Fibroblast of skin of right biceps (primary cell): ENCODE measurements at regions not wholly inside any gene's neighbourhood (a gene's known extent, or its start where the extent isn't known, plus 50 kb on each side); places are given as distances from the start of the nearest gene placed in this dataset.

Experiments used
- DNase-seq: peaks from one replicate; pipeline ENCODE4 v3.0.0-alpha.2; 2013

DNA sequence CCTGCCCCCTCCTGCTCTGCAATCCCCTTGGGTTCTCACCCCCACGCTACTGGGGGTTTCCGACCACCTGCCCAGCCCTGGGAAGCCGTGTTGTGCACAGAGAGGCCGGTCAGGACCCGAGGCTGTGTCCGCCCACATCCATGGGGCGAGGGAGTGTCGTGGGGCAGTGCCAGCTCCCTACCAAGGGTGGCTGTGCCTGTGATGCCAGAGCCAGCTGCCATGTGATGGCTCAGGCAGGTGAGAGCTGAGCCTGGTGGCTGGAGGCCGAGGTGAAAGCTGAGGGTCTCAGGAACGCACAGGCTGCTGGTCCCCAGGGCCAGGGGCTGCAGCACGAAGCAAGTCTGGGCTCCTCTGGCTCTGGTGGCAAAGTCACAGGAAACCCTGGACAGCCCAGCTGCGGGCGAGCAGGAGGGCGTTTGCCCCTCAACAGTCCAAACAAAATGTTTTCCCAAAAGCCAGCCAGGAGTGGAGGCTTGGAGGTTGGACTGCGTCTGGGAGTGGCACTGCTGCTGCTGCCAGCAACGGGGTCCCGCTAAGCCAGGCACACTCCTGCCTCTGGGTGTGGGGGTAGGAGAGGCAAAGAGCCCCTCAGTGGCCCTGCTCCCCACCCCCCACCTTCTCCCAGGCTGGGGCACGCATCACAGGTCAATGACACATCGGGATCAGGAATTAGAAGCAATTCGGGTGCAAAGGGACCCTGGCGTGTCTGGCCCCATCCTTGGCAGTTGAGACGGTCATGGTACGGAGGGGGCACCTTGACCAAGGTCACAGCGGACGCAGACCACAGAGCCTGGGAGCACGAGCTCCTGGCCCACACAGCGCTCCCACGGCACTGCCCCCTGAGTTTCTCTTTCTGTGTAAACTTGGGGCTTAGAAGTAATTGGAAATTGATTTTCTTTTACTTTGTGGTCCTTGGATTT lies 72.4 kb upstream of the GPC1 start:
- DNase-seq = no peak

DNA sequence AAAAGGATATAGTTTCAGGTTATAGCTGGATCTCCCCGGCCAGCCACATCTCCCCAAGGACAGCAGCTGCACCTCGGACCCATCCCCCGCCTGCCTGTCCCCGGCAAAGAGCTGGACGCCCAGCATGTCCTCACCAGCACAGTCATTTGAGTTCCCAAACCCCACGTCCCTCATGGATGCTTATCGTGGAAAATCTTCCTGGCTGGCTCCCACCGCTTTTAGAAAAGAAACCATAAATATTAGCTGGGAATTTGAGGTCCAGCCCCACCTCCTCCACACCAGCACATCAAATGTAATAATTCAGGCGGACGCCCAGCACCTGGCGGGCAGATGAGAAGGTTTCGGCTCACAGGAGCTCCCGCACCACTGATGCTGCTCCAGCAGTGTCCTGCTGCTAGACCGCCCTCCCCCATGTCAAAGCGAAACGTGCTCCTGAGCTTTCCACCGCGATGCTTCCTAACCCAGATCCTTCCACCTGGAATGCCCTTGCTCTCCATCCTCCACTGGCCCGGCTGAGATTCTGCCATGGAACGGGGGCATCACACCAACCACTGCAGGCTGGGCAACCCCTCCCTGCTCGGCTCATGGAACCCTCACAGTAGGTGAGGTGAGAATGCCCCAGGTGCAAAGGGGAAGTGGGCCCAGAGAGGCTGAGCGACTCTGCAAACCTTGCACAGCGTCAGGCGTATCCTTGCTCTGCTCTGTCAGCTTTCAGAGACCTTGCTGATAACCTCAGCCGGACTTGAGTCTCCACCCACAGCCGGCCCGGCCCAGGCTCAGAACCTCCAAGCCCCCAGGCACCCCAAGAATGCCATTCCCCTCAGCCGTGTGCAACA lies 71.5 kb upstream of the GPC1 start:
- no peak for DNase-seq

DNA sequence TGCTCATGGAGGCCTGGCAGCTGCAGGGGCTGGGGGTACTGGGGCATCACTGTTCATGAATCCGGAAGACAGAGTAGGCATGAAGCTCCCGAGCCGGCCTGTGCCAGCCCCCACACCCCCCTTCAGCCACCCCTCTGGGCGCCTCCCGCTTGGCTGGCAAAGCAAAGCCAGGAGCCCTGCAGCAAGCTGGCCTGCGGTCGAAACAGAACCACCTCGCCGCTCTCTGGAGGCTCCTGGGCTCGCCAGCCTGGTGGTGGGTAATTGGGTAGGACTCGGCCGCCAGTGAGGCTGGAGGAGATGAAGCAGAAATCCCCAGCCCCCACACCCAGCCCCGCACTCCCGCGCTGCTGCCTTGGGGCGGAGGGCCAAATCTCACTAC lies 70.9 kb upstream of the GPC1 start:
- no peak for DNase-seq

DNA sequence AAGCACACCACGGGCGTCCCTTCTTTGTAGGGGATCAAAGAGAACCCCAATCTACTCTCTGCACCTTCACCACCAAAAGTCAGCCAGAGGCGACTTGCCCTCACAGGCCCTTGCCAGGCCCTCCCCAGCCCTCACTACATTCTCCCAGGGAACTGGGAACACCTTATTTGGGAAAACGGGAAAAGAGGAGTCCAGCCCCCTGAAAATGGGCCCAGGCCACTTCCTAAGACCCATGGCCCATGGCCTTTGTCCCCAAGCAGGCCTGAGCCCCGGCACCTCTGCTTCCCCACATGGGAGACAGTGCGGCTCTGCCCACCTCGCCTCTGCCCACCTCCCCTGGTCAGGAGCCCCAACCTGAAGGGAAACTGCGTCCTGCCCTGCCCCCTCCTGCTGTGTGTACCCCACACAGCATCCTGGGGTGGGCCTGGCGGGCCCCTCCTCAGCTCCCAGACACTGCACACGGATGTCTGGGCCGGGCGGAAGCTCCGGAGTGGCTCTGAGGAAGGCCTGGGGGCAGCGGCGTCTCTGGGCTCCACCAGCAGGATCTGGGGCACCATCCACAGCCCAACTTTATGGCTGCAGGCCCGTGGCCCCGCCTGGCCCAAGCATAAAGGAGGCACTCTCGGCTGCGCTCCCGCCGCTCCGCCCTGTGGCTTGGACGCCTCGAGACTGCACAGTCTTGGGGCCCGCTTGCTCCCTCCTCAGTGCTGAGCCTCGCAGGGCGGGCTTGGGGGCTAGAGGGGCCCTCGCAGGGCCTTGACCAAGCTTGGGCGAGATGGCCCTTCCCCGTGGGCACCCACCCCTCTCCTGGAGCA lies 70.3 kb upstream of the GPC1 start:
- no peak for DNase-seq

DNA sequence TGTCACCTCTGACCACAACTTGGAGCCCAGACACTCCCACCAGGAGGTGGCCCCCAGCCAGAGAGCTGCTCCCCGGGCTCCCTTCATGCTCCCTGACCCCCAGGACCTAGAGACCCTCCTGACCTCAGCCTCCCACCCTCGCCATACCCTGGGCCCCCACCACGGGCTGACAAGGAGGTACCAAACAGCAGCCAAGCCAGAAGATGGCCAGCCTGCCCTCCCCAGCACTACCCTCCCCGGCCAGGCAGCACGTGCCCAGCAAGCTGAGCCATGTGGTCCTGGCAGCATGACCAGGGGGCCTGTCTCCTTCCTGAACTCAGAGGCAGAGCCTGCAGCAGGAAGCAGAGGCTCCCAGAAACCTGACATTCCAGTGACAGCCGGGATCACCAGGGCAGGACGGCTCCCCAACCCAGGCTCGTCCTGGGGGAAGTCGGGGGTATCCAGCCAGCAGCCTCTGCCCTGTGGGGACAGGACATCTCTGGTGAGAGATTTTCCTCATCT lies 69.4 kb upstream of the GPC1 start:
- DNase-seq = no peak

DNA sequence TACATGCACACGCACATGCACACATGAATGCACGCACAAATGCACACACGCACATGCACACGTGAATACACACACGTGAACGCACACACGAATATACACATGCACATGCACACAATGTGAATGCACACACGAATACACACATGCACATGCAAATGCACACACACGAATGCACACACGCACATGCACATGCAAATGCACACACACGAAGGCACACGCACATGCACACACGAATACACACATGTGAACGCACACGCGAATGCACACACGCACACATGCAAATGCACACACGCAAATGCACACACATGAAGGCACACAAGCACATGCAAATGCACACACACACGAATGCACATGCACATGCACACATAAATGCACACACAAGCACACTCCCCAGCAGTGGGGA lies 68.6 kb upstream of the GPC1 start:
- DNase-seq = no peak

DNA sequence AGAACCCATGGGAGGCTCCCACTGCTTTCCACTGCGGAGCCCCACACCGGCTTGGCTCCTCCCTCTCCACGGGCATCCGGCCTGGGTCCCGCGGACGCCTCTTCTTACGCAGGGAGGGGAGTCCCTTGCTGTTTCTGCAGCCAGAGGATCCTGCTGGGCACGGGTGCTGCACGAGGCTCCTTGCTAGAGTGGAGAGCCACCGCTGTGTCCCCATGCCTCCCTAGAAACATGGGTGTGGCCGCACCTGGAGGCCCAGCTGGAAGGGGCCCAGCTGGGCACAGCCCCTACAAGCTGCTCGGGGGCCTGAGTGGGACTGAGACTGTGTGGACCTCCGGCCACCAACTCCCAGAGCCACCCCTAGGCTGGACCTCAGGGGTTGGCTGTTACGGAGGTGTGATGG lies 67.7 kb upstream of the GPC1 start:
- no peak for DNase-seq

DNA sequence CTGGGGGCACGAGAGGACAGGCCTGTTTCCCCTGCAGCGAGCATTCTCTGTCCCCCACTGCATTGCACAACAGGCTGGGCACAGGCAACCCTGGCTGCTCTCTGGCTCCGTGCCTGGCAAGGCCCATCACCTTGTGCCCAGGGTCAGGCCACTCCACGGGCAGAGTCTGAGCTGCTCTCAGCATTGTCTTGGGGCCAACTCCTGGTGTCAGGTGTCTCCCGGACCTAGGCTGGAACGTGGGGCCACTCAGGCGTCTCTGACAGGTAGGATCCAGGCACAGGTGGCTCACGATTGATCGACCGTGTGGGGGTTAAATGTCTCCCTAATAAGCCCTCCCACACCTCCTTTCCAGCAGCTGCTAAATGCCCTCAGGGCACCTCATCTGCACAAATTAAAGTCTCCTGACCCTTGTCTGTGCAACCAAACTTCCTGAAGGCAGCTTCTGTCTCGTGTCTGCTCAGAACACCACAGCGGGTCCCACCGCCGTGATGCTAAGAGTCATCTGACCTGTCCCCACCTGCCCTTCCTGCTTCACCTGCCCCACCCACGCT lies 66.6 kb upstream of the GPC1 start:
- no peak for DNase-seq

DNA sequence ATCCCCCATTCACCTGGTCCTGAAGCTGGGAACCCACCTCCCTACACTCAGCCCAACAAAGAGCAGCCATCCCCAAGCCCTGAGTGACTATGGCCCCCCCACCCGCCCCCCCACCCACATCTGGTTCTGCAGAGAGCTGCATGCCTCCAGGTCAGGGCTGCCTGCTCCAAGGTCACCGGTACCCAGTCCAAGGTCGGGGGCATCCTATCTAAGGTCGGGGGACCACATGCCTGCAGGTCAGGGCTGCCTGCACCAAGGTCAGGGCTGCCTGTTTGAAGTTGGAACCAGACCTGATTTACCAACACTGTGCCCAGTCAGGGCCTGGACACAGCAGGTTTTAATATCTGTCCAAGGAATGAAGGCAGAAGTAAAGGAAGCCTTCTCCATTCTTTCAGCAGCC lies 66.1 kb upstream of the GPC1 start:
- no peak for DNase-seq

DNA sequence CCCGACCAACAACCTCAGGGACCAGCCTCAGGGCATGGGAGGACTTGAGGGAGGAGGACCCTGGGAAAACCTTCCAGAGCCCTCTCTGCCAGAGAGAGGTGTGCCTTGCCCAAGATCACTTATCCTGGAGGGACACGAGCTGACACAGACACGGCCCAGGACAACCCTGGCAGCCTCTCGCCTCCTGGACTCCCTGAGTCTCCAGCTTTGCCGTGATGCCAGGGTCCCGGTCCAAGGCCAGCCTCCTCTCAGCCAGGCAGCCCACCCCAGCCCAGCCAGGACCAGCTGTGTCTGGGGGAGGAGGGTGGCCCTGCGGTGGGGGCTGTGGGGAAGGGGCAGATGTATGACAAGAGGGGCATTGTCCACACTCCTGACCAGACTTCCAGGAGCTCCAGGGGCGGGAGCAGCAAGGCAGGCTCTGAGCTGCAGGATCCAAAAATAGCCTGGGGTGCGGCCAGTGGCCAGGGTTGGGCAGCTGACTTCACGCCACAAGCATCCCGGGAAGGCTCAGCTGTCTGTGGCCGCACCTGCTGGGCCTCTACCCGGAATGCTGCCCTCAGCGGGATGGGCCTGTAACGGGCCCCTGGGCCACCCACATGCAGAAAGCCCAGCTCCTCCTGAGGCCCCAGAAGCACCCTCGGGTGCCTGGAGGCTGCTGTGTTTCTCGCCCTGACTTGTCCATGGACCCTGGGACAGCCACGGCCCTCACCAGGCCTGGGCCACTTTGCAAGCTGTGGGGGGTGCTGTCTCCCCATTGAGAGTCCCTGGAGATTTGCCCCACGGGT lies 65.5 kb upstream of the GPC1 start:
- peak; percentile 80 for DNase-seq

DNA sequence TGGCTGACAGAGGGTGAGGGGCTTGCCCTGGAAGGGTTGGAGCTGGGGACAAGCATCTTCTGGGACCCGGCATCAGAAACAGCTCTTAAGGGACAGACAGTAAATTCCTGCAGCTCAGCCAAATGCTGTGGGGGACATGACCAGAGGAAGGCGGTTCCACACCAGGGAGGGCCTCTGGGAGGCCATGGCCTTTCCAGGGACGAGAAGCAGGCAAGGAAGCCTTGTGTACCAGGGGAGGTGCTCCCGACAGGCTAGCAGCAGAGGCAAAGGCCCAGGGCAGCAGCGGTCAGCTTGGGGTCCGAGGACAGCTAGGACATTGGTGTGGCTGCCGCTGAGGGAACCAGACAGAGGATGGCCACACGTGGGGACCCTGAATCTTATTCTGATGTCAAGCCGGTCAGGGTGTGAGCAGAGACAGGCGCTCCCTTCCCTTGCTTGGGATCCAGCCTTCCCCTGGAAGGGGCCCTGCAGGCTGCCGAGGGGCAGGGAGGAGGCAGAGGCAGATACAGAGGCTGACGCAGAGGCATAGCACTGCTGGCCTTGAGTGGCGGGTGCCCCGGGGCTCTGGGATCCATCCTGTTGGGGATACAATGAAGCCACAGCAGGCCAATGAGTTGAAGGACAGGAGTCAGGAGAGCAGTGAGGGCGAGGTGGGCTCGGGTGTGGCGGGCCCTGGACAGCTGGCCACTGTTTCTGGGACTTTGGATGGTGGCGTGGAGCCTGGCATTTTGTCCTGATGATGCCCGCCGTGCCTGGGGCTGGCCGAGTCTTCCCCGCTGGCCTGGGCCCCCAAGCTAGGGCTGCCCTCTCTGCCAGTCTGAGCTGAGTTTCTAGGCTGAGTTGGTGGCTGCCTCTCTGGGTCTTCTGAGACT lies 64.1 kb upstream of the GPC1 start:
- DNase-seq = no peak

DNA sequence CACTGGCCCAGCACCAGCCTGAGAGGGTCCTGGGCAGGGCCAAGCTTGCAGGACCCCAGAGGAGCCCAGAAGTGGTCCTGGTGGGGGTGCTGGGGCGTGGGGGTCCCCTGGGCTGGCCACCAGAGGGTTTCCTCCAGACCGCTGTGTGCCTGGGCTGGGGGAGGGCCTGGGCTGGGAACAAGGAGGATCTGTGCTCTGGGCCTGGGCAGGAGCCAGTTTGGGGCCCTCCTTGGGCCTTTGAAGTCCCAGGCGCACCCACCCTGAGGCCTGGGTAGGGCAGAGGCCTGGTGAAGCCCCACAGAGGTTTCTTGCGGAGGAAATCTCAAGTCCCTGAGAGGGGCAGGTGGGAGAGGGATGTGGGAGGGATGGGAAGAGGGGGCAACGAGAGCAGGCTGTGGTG lies 63.4 kb upstream of the GPC1 start:
- no peak for DNase-seq

DNA sequence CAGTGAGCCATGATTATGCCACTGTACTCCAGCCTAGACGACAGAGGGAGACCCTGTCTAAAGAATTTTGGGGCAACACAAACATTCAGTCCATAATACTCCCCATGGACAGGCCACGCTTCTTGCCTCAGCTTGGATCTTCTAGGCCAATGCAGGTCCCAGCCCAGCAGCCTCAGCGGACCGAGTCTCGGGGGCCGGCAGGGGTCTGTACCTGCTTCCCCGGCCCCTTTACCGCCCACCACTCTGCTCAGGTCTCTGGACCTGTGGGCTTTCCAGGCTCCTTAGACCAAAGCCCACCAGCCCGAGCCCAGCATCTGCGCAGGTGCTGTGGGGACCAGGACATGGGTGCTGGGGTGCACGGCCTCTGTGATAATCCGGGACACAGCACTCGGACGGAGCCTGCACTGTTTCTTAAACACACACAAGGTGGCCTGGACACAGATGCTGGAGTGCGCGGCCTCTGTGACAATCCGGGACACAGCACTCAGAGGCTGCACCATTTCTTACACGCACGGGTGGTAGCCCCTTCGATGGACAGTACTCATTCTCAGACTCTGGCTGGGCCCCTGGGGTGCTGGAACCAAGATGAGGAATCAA lies 62.1 kb upstream of the GPC1 start:
- no peak for DNase-seq

DNA sequence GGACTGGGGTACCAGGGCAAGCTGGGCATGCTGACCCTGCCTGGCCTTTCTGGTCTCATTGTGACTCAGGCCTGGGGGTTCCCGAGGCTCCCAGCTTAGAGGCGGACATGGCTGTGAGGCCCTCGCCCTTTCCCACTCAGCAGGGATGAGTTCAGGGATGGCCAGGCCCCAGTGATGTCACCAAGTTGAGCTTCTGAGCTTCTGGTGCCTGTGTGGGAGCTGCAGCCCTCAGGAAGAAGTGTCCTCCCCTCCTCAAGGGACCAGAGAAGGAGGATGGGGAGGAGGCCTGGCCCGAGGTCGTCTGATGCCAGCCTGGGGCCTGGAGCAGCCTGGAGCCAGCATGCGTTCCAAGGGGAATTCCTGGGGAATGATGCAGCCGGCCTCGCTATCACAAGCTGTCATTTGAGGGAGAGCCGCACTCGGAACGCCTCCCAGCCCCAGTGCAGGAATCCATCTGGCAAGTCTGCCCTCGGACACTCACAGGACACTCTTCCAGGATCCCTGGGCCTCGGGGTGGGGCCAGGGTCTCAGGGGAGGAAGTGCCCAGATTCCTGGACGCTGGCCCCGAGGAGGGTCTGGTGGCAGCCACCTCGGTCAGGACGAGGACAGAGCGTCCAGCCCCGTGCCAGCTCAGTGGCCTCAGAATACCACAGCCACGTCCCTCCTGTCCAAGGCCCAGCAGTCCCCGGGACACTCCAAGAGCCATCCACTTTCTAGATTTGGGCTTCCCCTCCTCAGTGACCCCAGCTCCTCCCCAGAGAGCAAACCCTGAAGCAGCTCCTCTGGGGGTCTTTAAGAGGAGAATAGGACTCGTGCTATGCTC lies 61.2 kb upstream of the GPC1 start:
- peak; percentile 89 for DNase-seq

DNA sequence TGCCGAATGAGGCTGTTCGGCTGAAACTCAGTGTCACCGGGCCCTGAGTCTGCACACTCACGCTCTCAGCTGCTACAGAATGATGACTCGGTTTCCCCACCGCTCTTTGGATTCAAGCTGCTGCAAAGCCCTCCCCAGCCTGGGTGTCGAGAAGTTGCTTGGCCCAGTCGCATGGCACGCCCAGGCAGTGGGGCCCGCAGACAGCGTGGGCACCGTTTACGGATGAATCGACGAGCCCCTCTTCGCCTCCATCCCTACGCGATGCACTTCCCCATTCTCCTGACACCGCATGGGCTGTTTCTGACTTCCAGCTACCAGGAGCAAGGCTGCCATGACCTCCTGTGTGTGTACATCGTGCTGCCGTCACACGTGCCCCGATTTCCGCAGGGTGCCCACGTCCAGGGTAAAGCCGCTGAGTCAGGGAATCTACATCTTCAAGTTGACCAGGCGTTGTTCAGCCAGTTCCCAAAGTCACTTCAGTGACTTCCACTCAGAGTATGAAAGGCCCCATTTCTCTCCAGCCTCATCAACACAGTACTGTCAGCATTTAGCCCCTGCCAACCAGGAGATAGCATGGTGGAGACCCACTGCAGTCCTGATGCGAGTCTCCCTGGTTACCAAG lies 60.3 kb upstream of the GPC1 start:
- no peak for DNase-seq

DNA sequence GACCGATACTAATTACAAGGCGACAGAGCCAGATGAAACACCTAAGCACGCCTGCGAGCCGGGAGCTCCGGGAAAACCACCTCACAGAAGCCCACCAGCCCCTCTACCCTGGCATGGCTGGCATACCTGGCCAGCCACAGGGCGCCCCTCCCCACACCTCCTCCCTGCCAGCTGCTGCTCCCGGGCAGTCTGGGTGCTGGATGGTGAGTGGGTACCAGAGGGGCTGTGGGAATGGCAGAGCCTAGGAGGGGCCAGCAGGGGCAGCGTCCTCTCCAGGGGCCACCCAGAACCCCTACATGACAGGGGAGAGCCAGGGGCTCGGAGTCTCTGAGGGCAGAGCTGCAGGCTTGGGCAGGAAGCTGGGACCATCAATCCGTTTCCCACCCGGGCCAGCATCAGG lies 58.7 kb upstream of the GPC1 start:
- DNase-seq = no peak

DNA sequence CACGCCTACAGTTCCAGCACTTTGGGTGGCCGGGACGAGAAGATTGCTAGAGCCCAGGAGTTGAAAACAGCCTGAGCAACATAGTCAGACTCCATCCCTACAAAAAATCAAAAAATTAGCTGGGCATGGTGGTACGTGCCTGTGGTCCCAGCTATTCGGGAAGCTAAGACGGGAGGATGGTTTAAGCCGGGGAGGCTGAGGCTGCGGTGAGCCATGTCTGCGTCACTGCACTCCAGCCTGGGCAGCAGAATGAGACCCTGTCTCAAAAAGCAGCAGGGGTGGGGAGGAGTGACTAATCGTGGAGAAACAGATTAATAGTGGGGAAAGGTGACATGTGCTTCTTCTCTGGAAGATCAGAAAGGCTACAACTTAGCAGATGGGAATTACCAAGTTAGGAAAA lies 58.1 kb upstream of the GPC1 start:
- DNase-seq = peak; percentile 55

DNA sequence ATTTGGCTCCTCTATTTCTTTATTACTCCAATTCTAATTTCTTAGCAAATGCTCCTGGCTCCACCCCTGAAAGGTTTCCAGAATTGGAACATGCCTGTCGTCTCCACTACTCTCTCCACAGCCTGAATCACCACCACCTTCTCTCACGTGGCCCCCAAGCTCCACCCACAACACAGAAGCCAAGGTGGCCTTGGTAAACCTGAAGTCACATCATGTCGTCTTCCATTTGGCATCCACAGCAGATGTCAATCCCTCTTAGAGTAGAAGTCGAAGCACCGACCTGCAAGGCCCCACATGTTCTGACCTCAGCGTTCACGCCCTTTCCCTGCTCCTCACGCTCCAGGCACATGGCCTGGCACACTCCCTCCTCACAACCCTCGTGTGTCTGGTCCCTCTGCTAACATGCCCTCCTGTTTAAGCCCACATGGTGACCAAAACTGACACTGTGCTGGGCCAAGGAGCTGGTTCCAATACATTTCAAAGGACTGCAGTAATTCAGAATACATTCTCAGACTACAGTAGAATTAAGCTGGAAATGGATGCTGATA lies 56.3 kb upstream of the GPC1 start:
- no peak for DNase-seq
